Vagina (tissue), 2 donors: ENCODE measurements at regions not wholly inside any gene's neighbourhood (a gene's known extent, or its start where the extent isn't known, plus 50 kb on each side); places are given as distances from the start of the nearest gene placed in this dataset.

Experiments used
- POLR2AphosphoS5 ChIP-seq, 2 donors: sonication (generic); formaldehyde crosslinking; IDR thresholded peaks; one replicate each; pipeline ENCODE4 v1.9.0; 2017; ENCODE audit warnings: antibody characterized with exemption in 2 of 2, mild to moderate bottlenecking in 2 of 2, low read depth in 1 of 2; ENCODE audit not compliant: insufficient read depth in 1 of 2
- TF ChIP-seq, protein P1 (sequence below), 3 experiments: fragments of 450-650 bp in 2 of 3; fragments of 200-600 bp in 1 of 3; sonication (generic) in 1 of 3; IDR thresholded peaks; one replicate each; pipeline ENCODE4 v1.5.1; 2017 to 2019; ENCODE audit warnings: antibody characterized with exemption in 3 of 3, mild to moderate bottlenecking in 2 of 3, moderate library complexity in 2 of 3

DNA sequence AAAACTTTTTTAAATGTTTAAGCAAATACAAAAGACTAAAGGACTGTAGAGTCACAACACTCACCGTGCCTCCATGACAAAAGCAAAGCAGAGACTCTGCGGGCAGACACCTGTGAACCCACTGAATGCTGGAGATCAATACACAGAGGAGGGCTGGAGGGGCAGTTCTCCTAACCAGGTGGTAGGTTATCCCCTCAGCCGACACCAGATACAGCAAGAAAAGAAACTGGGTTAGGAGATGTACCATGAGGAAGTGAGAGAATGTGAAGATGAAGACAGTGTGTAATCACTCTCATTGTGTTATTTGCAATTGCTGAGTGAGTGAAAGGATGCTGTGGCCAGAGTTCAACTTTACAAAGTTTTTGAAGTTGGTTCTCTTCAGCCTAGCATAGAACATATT lies 480.3 kb downstream of the BCL11B start:
- TF ChIP-seq, protein P1, sequence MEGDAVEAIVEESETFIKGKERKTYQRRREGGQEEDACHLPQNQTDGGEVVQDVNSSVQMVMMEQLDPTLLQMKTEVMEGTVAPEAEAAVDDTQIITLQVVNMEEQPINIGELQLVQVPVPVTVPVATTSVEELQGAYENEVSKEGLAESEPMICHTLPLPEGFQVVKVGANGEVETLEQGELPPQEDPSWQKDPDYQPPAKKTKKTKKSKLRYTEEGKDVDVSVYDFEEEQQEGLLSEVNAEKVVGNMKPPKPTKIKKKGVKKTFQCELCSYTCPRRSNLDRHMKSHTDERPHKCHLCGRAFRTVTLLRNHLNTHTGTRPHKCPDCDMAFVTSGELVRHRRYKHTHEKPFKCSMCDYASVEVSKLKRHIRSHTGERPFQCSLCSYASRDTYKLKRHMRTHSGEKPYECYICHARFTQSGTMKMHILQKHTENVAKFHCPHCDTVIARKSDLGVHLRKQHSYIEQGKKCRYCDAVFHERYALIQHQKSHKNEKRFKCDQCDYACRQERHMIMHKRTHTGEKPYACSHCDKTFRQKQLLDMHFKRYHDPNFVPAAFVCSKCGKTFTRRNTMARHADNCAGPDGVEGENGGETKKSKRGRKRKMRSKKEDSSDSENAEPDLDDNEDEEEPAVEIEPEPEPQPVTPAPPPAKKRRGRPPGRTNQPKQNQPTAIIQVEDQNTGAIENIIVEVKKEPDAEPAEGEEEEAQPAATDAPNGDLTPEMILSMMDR (IDR thresholded peaks at IDR 0.05) = no peak
- no peak for TF ChIP-seq POLR2AphosphoS5 (IDR thresholded peaks at IDR 0.05; ENCODE audit: insufficient read depth in 1 of 2, low read depth in 1 of 2)
